ENCODE measurements at regions not wholly inside any gene's neighbourhood (a gene's known extent, or its start where the extent isn't known, plus 50 kb on each side); places are given as distances from the start of the nearest gene placed in this dataset.

DNA sequence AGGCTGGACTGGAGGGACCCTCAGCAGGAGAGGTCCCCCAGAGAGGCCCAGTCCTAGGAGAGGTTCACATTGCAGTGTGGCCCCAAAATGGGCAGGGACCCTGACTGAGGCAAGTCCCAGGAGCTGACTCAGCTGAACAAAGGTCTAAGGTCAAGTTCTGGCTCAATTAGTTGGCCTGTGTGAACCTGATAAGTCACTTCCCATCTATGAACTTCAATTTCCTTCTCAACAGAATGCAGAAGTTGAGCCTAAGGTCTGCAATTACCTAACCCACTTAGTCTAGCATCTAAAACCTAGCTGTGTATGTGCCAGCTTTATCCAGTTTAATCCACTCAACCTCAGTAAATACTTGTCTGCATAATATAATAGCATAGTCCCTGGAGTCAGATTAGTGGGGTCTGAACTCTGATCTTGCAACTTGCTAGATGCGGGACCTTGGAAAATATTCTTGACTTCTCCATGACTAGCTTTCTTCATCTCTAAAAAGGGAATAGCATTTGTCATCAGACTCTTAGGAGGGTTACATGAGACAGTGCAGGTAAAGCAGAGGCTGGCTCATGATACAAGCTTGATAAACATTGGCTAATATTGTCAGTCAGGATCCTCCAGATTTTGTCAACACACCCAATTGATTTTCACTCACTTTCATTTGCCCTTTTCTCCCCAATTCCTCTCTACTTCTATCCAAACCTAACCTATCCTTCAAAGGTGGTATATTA is 465.5 kb downstream of the INSC start:
- no peak for DNase-seq (ENCODE audit: low read depth in 2 of 2)

DNA sequence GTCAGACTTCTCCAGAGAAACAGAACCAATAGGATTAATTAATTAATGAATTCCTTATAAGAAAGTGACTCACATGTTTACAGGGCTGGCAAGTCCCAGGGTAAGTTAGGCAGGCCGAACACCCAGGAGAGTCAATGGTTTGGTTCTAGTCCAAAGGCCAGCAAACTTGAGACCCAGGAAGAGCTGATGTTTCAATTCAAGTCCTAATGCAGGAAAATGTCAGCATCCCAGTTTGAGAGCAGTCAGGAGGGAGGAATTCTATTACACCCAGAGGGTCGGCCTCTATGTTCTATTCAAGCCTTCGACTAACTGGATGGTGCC is 466.0 kb downstream of the INSC start:
- DNase-seq (ENCODE audit: low read depth in 2 of 2): no peak

DNA sequence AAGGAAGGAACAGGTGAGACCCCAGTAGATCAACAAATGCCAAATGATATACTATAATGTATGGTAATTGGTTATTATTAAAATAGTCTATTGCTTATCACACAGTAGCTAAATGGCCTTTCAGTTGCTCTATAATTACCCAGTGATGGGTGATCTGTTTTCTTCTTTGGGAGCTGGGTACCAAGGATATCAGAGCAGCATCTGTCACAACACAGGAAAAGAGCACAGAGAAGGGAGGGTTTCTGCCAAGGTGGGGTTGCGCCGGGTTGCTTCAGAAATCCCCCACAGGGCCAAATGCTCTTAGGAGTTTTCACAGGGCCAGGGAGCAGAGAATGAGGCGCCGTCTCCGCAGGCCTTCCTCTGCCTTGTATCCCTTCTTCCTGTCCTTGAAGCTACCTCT is 469.4 kb downstream of the INSC start:
- DNase-seq (ENCODE audit: low read depth in 2 of 2): no peak

DNA sequence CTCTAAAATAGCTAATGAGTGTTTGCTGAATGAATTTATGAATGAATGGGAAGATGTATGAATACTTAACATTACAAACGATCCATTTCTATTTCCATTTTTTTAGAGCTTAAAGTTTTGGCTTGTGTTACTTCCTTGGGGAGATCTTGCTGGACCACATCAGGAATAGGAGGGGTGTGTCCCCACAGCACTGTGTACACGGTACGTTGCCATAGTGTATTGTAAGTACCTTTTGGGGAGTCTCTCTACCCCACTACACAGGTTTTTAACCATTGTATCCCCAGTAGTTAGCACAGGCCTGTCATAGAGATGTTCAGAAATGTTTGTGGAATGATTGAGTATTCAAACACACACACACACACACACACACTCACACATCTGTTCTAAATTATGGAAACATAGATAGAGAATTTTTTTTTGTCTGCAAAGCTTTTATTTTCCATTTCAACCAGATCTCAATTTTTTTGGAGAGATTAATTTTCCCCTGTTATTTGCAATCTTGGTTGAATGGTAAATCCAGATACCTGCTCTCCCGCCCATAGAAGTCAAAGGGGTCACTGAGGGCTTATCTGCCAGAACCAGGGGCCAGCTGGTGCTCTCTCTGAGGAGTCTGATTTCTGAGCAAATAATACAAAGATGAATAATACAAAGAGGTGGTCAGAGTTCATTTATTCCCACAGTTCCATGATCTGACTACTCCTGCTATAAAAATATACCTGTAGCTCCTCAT is 471.0 kb downstream of the INSC start:
- no peak for DNase-seq (ENCODE audit: low read depth in 2 of 2)

DNA sequence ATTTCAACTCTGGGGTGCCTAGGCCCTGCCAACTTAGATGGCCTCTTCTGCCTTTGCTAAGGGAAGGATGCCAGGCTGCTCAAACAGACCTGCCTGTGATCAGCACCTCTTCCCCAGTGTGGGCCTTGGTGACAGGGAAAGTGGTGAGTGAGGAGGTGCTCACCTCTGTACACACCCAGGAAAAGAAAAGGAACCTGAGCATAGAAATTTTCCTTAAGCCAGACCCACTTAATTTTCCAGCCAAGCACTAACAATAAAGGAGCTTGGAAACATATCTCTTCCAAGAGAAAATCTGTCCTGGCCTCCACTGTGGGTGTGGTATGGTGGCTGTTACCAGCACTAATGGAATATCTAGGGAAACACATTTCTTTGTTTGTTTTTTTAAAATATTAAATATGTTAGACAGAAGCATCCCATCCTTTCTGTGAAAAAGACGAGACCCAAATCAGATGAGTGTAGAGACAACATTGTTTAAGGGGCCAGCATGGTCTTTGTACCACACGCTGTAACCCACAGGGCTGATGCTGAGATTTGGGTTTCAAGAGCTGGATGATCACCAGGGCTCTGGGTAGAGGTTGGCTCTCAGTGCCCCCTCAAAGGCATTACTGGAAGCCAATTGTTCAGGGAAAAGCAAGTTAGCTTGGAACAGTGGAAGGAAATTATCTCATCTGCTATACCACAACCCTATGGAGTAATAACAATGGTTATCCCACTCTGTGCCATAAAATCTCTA is 472.2 kb downstream of the INSC start:
- no peak for DNase-seq (ENCODE audit: low read depth in 2 of 2)

DNA sequence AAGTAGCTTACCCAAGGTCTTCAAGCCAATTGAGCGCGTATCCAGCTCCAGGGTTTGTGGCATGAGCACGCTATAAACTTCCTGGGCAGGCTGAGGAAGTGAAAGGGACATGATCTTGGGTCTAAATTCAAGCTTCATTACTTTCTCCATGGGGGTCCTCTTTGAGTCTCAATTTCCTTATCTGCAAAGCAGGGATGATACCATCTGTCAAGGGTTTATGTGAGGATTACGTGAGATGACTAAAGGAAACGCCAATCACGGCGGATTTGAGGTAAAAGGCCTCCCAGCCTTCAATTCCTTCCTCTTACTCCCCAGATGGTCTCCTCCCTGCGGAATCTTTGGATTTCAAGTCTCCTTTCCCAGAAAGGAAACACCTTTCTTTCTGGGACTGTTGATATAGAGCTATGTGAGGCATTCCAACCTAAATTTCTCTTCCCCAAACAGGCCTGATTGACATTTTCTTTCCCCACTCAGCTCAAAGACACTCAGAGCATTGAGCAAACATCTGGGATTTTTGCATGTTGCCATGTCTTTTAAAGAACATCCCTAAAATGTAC is 474.4 kb downstream of the INSC start:
- DNase-seq (ENCODE audit: low read depth in 2 of 2): no peak

DNA sequence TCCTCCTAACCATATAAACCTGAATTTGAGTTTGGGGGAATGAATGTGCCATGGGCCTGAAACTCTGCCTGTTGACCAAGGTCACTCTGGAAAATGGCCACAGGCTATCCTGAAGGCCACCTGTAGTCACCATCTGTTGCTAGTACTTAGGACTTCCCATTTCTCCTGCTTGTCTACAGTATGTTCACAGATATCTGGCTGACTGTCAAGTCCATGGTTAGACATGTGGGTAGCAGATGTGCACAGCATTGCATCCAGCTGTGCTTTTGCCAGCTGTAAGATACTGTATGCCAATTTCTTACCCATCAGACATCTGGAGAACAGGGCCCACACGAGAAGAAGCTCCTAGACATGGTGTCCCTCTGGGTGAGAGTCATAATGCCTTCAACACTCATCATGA is 475.4 kb downstream of the INSC start:
- DNase-seq (ENCODE audit: low read depth in 2 of 2): no peak

DNA sequence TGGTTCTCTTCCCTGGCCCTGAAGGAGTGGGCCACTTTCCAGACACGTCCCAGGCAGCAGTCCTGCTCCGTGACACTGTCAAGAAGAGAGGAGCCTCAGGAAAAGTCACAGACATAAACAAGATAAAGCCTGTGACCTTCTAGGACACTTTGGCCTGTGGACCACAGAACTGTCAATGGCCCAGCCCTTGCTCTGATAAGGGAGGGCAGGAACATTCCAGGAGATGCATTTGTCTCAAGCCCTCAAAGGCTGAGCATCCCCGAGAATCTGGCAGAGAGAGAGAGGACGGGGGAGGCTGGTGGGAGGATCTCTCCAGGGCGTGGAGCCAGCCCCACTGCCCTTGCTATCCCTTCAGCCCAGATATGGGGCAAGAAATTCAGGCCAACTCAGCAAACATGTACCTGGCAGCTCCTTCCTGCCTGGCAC is 476.4 kb downstream of the INSC start:
- DNase-seq (ENCODE audit: low read depth in 2 of 2): no peak

DNA sequence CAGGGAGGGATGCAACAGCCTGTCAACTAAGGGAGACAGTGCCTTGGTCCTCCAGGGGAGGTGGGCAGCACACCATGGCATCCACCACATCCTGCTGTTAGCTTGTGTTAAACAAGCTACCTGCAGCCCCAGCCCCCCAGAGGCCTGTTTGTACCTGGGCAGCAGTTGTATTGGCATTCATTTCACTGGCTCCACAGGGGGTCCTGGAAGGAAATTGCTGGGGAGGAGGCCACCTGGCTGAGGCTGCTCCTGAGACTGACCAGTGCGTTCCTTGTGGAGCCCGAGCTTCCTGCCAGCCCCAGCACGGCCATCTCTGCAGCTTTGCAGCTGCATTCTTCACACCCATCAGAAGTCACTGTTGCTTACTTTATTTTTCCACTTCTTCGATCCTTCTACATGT is 479.9 kb downstream of the INSC start:
- DNase-seq (ENCODE audit: low read depth in 2 of 2): no peak

DNA sequence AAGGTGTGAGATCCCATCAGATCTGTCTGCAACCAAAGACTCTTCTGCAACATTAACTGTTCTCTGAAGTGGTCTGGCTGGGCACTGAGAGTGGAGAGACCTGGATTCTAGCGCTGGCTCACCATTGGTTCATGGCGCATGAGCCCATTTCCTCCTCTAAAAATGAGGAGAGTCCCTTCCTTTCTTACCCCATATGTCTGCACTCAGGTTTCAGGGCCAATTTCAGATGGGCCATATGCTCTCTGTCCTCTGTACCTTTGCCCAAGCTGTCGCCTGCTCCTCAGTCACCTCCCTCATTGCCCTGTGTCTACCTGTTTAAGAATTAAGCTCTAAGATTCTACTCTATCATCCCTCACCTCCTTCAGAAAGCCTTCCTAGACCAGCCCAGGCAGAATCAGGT is 484.7 kb downstream of the INSC start:
- no peak for DNase-seq (ENCODE audit: low read depth in 2 of 2)

DNA sequence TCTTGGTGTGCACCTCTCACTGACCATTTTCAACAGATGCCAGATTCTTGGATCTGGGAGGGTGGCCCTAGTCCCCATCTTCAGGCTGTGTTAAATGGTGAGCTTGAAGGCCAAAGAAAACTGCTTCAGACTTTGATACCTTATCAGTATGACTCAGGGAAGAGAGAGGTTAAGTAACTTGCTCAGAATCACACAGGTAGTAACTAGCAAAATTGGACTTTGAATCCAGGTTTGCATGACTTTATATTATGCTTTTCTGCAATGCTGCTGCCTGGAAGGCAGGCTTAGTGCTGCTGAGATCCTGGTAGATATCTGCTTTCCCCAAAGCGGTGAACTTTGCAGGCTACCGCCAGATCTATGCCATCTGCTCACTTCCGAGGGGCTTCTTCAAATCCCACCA is 487.3 kb downstream of the INSC start:
- no peak for DNase-seq (ENCODE audit: low read depth in 2 of 2)

DNA sequence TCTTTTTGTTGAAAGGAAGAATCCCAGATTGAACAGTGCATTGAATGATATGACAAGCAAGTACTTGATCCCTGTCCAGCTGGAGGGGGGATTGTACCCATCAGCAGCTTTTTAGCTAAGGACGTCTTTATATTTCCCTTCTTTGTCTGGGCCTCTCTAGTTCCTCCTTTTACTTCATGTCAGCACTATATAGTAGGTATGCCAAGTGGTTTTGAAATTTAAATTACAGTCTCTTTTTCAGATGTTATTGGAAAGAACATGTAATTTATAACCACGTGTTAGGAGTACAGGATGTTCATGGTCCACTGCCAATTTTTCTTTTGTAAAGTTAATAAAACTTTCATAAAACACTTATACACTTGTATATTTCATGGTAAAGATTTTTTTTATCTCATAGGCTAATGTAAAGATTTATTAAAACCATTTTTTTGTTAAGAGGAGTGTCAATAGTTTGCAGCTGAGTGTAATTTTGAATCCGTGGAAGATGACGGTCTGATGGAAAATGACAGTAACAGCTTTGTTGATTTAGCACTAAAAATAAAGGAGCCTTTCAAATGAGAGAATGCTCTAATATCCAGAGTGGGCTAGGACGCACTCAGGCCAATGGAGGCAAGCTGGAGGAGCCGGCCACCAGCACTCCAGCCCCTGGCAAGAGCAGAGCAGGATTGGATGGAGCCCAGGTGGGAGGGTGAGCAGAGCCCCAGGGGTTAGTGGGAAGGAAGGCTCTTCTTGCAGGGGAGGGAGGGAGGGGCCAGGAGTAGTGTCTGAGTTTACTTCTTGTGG is 488.3 kb downstream of the INSC start:
- no peak for DNase-seq (ENCODE audit: low read depth in 2 of 2)

DNA sequence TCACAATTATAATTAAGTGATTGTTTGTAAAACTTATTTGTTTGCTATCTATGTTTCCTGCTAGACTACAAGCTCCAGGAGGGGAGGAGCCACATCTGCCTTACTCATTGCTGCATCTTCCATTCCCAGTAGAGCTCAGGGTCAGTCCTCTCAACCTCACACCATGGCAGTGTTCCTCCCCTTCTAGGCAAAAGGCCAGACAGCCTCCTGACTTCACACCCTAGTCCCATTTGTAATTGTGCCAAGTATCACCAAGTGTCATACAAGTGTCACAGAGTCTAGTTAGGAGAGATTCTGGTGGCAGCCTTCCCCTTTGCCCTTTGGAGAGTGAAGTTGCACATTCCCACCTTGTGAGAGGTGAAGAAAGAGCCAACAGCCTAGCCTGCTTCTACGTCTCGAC is 490.4 kb downstream of the INSC start:
- DNase-seq (ENCODE audit: low read depth in 2 of 2): no peak

DNA sequence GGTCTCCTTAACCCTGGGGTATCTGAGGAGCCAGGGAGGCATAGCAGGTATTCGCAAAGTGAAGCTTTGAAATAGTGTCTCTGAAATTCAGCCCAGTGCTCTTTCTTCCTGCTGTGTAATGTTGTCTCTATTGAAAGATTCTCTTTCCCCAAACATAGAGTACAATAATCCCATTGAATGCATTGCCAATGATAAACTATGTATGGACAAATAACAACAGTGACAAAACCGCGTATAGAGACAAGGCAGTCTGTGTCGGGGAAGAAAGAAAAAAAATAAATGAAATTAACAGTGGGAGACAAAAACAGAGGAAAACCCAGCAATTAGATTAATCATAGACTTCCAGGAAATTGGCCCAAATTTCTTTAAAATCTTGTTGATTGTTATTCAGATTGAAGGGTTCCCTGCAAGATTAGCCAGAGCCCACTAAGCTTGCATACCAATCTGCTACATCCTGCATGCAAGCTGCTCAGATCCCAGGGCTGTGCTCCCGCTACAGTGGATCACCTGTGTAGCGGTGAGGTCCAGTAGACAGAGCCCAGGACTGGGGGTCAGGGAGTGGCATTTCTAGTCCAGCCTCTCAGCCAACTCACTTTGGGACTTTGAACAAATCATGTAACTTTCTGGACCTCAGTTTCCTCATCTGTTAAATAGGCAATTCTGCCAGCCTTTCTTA is 492.8 kb downstream of the INSC start:
- DNase-seq (ENCODE audit: low read depth in 2 of 2): no peak

DNA sequence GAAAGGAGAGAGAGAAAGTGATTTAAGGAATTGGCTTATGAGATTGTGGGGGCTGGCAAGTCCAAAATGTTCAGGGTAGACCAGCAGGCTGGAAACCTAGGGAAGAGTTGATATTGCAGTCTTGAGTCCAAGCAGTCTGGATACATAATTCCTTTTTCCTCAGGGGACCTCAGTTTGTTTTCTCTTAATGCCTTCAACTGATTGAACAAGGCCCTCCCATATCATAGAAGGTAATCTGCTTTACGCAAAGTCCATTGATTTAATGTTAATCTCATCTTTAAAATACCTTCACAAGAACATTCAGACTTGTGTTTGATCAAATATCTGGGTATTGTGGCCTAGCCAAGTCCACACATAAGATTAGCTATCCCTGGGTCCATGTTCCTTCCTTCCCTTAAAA is 494.7 kb downstream of the INSC start:
- no peak for DNase-seq (ENCODE audit: low read depth in 2 of 2)

DNA sequence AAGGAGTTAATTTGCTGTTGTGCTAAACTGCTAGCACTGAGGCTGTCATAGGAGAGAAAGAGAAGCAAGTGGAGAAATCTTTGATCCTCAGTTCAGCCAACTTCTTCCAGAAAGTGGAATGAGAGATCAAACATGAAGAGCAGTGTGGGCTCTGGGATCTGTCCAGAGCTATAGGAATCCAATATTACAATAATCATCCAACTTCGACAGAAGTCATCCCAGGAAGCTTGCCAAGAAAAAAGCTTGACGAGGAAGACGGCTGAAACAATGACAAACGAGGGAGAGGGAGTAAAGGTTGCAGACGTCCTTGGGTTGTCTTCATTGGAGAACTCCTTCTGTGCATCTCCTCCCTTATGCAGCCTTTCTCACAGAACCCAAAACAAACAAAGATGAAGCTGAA is 496.2 kb downstream of the INSC start:
- DNase-seq (ENCODE audit: low read depth in 2 of 2): no peak

DNA sequence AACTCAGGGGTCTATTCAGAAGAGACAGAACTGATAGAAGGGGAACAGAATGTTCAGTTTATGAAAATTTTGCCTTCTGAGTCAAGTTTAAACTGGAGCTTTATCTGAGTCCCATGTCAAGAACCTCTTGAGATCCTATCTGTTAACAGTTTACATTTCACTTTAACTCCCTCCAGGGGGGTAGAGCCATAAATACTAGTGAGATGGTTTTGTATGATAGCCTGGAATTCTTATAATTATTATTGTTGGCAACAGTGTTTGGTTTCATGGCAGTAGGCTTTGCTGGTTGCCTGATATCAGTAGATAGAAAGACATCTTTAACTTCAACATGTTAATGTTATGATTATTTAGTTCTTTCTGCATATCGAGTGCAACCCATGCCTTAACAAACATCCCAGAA is 498.5 kb downstream of the INSC start:
- DNase-seq (ENCODE audit: low read depth in 2 of 2): no peak

DNA sequence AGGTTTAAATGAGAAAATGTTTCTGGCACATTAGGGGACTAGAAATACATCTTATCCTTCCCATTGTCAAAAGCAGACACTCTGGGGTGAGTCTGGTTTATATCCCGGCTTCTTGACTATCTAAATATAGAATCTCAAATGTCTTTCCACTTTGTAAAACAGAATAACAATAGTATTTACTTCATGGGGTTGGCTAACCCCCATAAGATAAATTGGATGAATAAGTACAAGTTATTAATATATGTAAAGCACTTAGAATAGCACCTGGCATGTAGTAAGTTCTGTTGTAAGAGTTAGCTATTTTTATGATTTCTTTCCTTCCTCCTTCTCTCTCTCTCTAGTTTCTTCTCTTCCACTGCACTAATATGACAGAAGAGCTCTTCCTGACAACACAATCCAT is 499.1 kb downstream of the INSC start:
- DNase-seq (ENCODE audit: low read depth in 2 of 2): no peak

DNA sequence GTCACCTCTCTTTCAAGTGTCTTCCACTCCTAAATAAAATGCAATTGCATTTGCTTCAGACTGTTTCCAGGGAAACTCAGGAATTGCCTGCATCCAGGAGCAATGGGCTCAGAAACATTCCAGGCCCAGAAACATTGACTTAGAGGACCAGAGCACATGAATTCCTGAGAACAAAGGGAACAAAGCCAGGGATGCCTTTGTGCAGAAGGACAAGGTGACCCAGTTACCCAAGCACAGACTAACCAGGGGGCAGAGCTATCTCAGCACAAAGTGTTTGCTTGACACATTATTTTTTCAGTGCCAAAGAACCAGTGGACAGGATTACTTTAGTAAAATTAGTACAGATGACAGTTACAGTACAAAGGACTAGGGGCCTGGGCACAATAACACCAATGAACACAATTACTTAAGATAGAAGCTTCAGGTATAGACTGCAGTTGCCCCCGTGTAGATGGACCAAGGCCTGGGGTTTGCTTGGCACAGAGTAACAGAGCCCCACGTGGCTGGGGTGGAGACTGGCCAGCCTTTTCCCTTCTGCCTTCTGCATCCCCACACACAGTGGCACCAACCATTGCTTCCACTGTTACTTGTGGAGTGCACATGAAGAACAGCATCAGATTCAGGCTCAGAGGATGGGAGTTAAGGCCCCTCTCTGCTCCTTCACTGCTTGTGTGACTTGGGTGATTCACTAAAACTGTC is 500.8 kb downstream of the INSC start:
- no peak for DNase-seq (ENCODE audit: low read depth in 2 of 2)

DNA sequence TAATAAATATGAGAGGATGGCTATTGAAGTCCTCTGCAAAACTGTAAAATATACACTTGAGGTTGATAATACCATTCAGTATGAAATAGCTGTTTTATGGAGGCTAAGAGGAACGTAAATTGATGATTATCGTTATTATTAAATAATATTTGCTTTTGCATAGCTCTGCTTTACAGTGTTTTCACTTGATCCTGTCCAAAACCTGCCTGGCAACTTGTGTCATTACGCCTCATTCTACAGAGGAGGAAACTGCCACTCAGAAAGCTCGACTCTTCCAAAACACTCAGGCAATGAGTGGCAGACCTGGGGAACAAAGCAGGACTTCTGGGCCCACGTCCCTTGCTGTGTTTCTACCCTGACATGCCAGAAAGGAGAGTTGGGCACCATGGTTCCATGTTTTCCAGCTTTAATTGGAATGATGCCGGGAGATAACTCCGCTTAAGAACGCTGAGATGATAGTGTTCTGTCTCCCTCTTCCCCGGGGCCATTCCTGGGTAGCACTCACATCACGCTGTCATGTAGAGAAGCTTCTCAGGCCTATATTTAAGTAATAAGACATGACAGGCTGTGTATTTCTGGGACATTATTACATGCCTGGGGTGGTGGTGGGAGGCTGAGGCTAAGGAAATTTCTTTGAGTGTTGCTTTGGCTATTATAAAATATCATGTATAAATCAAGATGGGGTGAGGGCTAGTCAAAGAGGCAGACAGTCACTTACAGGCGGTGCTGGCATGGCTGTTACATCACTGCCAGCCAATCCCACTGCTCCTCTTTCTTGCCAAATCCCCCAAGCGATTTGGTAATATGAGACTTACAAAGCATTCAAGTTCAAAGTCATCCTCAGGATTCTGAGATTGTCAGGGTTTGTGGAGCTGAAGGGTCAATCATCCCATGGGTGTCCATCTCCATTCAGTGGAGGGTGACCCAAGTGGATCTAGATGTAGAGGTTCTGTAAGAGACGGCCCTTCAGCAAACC is 501.7 kb downstream of the INSC start:
- no peak for DNase-seq (ENCODE audit: low read depth in 2 of 2)
